ENCODE measurements at regions not wholly inside any gene's neighbourhood (a gene's known extent, or its start where the extent isn't known, plus 50 kb on each side); places are given as distances from the start of the nearest gene placed in this dataset.

GRCh38 chr1:4137621-4138415 lies 237.7 kb upstream of the C1orf174 start:
- no peak overlapping the region for H3K4me3 ChIP-seq
- no peak for DNase-seq
- peaks cover 6% of the 10 kb centered on the region; the same call in 1 of the 2 replicates for H3K9me3 ChIP-seq (replicated peaks)
- H3K4me1 ChIP-seq = no peaks in the 10 kb centered on the region
- H3K36me3 ChIP-seq = no peaks in the 10 kb centered on the region
- H3K27ac ChIP-seq = no peak overlapping the region
- peaks cover 29% of the 10 kb centered on the region for H3K27me3 ChIP-seq

- Histone ChIP-seq H3K27ac (no peak overlapping the region), H3K4me3 (no peak overlapping the region), H3K27me3 (peaks cover 20% of the 10 kb centered on the region; the same call in 1 of the 2 replicates), H3K4me1 (no peaks in the 10 kb centered on the region), H3K36me3 (no peaks in the 10 kb centered on the region), H3K9me3 (replicated peaks) (peaks cover 3% of the 10 kb centered on the region; the same call in 1 of the 2 replicates)
- DNase-seq = no peak
Observed at GRCh38 chr1:4139646-4140045, 239.6 kb upstream of the C1orf174 start.

GRCh38 chr1:4140241-4140640 lies 240.2 kb upstream of the C1orf174 start:
- Histone ChIP-seq H3K36me3 (no peaks in the 10 kb centered on the region), H3K4me3 (no peak overlapping the region), H3K4me1 (no peaks in the 10 kb centered on the region), H3K27me3 (peaks cover 16% of the 10 kb centered on the region; the same call in 1 of the 2 replicates), H3K27ac (no peak overlapping the region), H3K9me3 (replicated peaks) (peaks cover 2% of the 10 kb centered on the region; the same call in 1 of the 2 replicates)
- DNase-seq = no peak

- Histone ChIP-seq H3K9me3 (replicated peaks) (0 out of 2 replicates have a peak, but pooled peaks cover 2% of the 10 kb centered on the region), H3K27me3 (peaks cover 16% of the 10 kb centered on the region; the same call in 1 of the 2 replicates), H3K4me3 (no peak overlapping the region), H3K36me3 (no peaks in the 10 kb centered on the region), H3K4me1 (no peaks in the 10 kb centered on the region), H3K27ac (no peak overlapping the region)
- no peak for DNase-seq
Observed at GRCh38 chr1:4140821-4141220, 240.7 kb upstream of the C1orf174 start.

GRCh38 chr1:4144349-4144971 lies 244.4 kb upstream of the C1orf174 start:
- no peak overlapping the region for H3K4me3 ChIP-seq
- H3K27me3 ChIP-seq = peaks cover 15% of the 10 kb centered on the region
- no peaks in the 10 kb centered on the region for H3K36me3 ChIP-seq
- no peak overlapping the region for H3K27ac ChIP-seq
- no peaks in the 10 kb centered on the region for H3K9me3 ChIP-seq (replicated peaks)
- DNase-seq = no peak
- H3K4me1 ChIP-seq = no peaks in the 10 kb centered on the region

GRCh38 chr1:4146101-4146500 lies 246.0 kb upstream of the C1orf174 start:
- H3K36me3 ChIP-seq = no peaks in the 10 kb centered on the region
- H3K27me3 ChIP-seq = peaks cover 22% of the 10 kb centered on the region
- H3K27ac ChIP-seq = no peak overlapping the region
- no peak overlapping the region for H3K4me3 ChIP-seq
- DNase-seq = no peak
- no peaks in the 10 kb centered on the region for H3K9me3 ChIP-seq (replicated peaks)
- H3K4me1 ChIP-seq = no peaks in the 10 kb centered on the region

- H3K27ac ChIP-seq = no peak overlapping the region
- peaks cover 19% of the 10 kb centered on the region for H3K27me3 ChIP-seq
- no peaks in the 10 kb centered on the region for H3K4me1 ChIP-seq
- no peaks in the 10 kb centered on the region for H3K9me3 ChIP-seq (replicated peaks)
- H3K36me3 ChIP-seq = no peaks in the 10 kb centered on the region
- DNase-seq = no peak
- H3K4me3 ChIP-seq = no peak overlapping the region
Observed at GRCh38 chr1:4146614-4147013, 246.5 kb upstream of the C1orf174 start.

GRCh38 chr1:4147509-4147908 lies 247.4 kb upstream of the C1orf174 start:
- Histone ChIP-seq H3K36me3 (no peaks in the 10 kb centered on the region), H3K4me3 (no peak overlapping the region), H3K27me3 (peaks cover 23% of the 10 kb centered on the region), H3K27ac (no peak overlapping the region), H3K4me1 (no peaks in the 10 kb centered on the region), H3K9me3 (replicated peaks) (no peaks in the 10 kb centered on the region)
- no peak for DNase-seq

GRCh38 chr1:4149281-4149680 lies 249.2 kb upstream of the C1orf174 start:
- H3K4me1 ChIP-seq = no peaks in the 10 kb centered on the region
- no peaks in the 10 kb centered on the region for H3K9me3 ChIP-seq (replicated peaks)
- no peak overlapping the region for H3K4me3 ChIP-seq
- H3K36me3 ChIP-seq = no peaks in the 10 kb centered on the region
- no peak overlapping the region for H3K27ac ChIP-seq
- H3K27me3 ChIP-seq = peaks cover 27% of the 10 kb centered on the region
- no peak for DNase-seq

GRCh38 chr1:4149831-4150230 lies 249.8 kb upstream of the C1orf174 start:
- Histone ChIP-seq H3K9me3 (replicated peaks) (no peaks in the 10 kb centered on the region), H3K4me1 (no peaks in the 10 kb centered on the region), H3K27me3 (peaks cover 27% of the 10 kb centered on the region), H3K4me3 (no peak overlapping the region), H3K36me3 (no peaks in the 10 kb centered on the region), H3K27ac (no peak overlapping the region)
- no peak for DNase-seq

- Histone ChIP-seq H3K4me3 (no peak overlapping the region), H3K27me3 (peaks cover 27% of the 10 kb centered on the region), H3K36me3 (no peaks in the 10 kb centered on the region), H3K27ac (no peak overlapping the region), H3K4me1 (no peaks in the 10 kb centered on the region), H3K9me3 (replicated peaks) (no peaks in the 10 kb centered on the region)
- DNase-seq = no peak
Observed at GRCh38 chr1:4150262-4150661, 250.2 kb upstream of the C1orf174 start.

GRCh38 chr1:4152266-4152665 lies 252.2 kb upstream of the C1orf174 start:
- Histone ChIP-seq H3K27ac (no peak overlapping the region), H3K4me1 (no peaks in the 10 kb centered on the region), H3K27me3 (peaks cover 29% of the 10 kb centered on the region), H3K4me3 (no peak overlapping the region), H3K9me3 (replicated peaks) (no peaks in the 10 kb centered on the region), H3K36me3 (no peaks in the 10 kb centered on the region)
- DNase-seq = no peak

GRCh38 chr1:4153571-4153970 lies 253.5 kb upstream of the C1orf174 start:
- Histone ChIP-seq H3K27ac (no peak overlapping the region), H3K4me1 (no peaks in the 10 kb centered on the region), H3K27me3 (peaks cover 35% of the 10 kb centered on the region; the same call in 1 of the 2 replicates), H3K36me3 (no peaks in the 10 kb centered on the region), H3K4me3 (no peak overlapping the region), H3K9me3 (replicated peaks) (no peaks in the 10 kb centered on the region)
- DNase-seq = no peak

- Histone ChIP-seq H3K9me3 (replicated peaks) (no peaks in the 10 kb centered on the region), H3K27me3 (peaks cover 40% of the 10 kb centered on the region), H3K4me1 (no peaks in the 10 kb centered on the region), H3K27ac (no peak overlapping the region), H3K36me3 (no peaks in the 10 kb centered on the region), H3K4me3 (no peak overlapping the region)
- no peak for DNase-seq
Observed at GRCh38 chr1:4156241-4156973, 256.3 kb upstream of the C1orf174 start.

- Histone ChIP-seq H3K4me1 (no peaks in the 10 kb centered on the region), H3K9me3 (replicated peaks) (no peaks in the 10 kb centered on the region), H3K36me3 (no peaks in the 10 kb centered on the region), H3K27ac (no peak overlapping the region), H3K4me3 (no peak overlapping the region), H3K27me3 (peaks cover 32% of the 10 kb centered on the region)
- DNase-seq = no peak
Observed at GRCh38 chr1:4160181-4160580, 260.1 kb upstream of the C1orf174 start.

All from SJCRH30 (cell line).